ENCODE measurements at regions not wholly inside any gene's neighbourhood (a gene's known extent, or its start where the extent isn't known, plus 50 kb on each side); places are given as distances from the start of the nearest gene placed in this dataset.

DNA sequence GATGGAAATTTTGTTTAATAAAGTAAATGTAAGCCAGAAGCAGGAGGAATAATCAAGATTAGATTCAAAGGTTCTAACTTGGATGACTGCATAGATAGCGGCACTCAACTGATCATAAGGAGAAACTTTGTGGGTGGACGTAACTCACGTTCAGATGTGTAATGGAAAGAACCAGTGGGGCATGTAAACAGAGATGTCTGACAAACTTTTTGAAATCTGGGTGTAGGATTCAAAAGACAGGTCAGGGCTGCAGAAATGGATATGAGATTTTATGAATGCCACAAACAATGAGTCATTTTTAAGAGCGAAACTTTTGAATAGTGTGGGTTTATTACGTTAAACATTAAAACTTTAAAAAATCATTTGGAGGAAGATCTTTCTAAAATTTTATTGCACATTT lies 375.6 kb downstream of the GBA3 start:
- no peaks in the 10 kb centered on the region for H3K36me3 Mint-ChIP-seq (ENCODE audit: insufficient read depth)
- H3K4me1 Mint-ChIP-seq (ENCODE audit: low read depth), result no peaks in the 10 kb centered on the region
- TF ChIP-seq CTCF (IDR thresholded peaks at IDR 0.05; ENCODE audit: unreplicated experiment), result no peak
- H3K27me3 Mint-ChIP-seq, result no peaks in the 10 kb centered on the region
- no peak overlapping the region for H3K4me3 Mint-ChIP-seq (ENCODE audit: low read depth)
- DNase-seq (ENCODE audit: low spot score, unreplicated experiment), result no peak
- no peak overlapping the region for H3K27ac Mint-ChIP-seq
- H3K9me3 Mint-ChIP-seq (ENCODE audit: low read depth), result no peaks in the 10 kb centered on the region

DNA sequence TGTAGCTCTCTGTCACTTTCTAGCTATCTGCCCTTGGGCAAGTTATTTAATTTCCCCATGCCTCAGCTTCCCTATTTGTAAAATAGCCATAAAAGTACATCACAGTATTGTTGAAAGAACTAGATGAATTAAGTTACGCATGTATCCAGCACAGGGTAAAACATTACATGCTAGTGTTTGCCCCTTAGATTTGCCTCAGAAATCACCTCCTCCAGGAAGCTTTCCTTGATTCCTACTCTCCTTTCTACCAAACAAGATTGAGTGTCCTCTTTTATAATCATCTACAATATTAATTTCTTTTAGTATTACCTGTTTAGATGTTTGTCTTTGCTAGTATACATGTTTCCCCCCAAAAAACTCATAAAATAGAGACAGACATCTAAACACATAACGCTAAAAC lies 369.5 kb downstream of the GBA3 start:
- no peaks in the 10 kb centered on the region for H3K27me3 Mint-ChIP-seq
- no peak for TF ChIP-seq CTCF (IDR thresholded peaks at IDR 0.05; ENCODE audit: unreplicated experiment)
- H3K4me1 Mint-ChIP-seq (ENCODE audit: low read depth), result peaks cover 2% of the 10 kb centered on the region
- H3K4me3 Mint-ChIP-seq (ENCODE audit: low read depth), result no peak overlapping the region
- DNase-seq (ENCODE audit: low spot score, unreplicated experiment), result no peak
- H3K27ac Mint-ChIP-seq, result no peak overlapping the region
- H3K9me3 Mint-ChIP-seq (ENCODE audit: low read depth), result no peaks in the 10 kb centered on the region
- no peaks in the 10 kb centered on the region for H3K36me3 Mint-ChIP-seq (ENCODE audit: insufficient read depth)

GRCh38 chr4:23061431-23061830 lies 368.7 kb downstream of the GBA3 start:
- DNase-seq (ENCODE audit: low spot score, unreplicated experiment), result no peak
- Mint-ChIP-seq H3K9me3 (ENCODE audit: low read depth) (no peaks in the 10 kb centered on the region), H3K27ac (no peak overlapping the region), H3K4me1 (ENCODE audit: low read depth) (peaks cover 2% of the 10 kb centered on the region), H3K36me3 (ENCODE audit: insufficient read depth) (no peaks in the 10 kb centered on the region), H3K27me3 (no peaks in the 10 kb centered on the region), H3K4me3 (ENCODE audit: low read depth) (no peak overlapping the region)
- TF ChIP-seq CTCF (IDR thresholded peaks at IDR 0.05; ENCODE audit: unreplicated experiment), result no peak

- Mint-ChIP-seq H3K36me3 (ENCODE audit: insufficient read depth) (no peaks in the 10 kb centered on the region), H3K9me3 (ENCODE audit: low read depth) (no peaks in the 10 kb centered on the region), H3K4me1 (ENCODE audit: low read depth) (peaks cover 2% of the 10 kb centered on the region), H3K27ac (no peak overlapping the region), H3K27me3 (no peaks in the 10 kb centered on the region), H3K4me3 (ENCODE audit: low read depth) (no peak overlapping the region)
- TF ChIP-seq CTCF (IDR thresholded peaks at IDR 0.05; ENCODE audit: unreplicated experiment), result no peak
- DNase-seq (ENCODE audit: low spot score, unreplicated experiment), result no peak
These were observed 368.0 kb downstream of the GBA3 start for GRCh38 chr4:23060776-23061175.

DNA sequence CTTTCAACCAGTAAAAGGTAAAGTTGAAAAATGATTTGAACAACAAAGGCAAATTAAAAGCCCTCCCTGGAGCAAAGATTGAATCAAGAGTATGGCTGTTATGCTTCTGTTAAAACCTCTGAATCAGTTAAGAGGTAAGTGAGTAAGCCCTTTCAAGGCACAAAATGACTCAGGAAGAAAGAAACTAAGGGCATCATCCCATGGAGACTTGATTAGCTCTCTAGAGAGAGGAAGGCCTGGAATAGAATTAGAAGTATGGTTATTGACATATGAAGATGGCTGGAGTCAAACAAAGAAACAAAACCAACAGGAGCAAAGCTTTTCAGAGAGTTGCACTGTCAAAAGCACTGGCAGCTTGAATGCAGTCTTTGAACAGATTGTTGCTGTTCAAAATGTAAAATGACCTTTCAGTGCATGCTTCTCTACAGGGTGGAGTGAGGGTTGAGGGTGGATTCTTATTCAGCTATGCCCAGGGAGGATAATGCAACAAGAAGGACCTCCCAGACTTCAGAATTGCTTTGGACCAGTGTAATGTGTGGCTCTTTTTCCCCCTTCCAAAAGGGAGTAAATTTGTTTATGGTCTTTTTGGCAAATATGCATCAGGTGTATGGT lies 365.5 kb downstream of the GBA3 start:
- Mint-ChIP-seq H3K27ac (no peak overlapping the region), H3K4me1 (ENCODE audit: low read depth) (peaks cover 2% of the 10 kb centered on the region), H3K9me3 (ENCODE audit: low read depth) (peaks cover 6% of the 10 kb centered on the region), H3K4me3 (ENCODE audit: low read depth) (no peak overlapping the region), H3K36me3 (ENCODE audit: insufficient read depth) (no peaks in the 10 kb centered on the region), H3K27me3 (no peaks in the 10 kb centered on the region)
- no peak for TF ChIP-seq CTCF (IDR thresholded peaks at IDR 0.05; ENCODE audit: unreplicated experiment)
- no peak for DNase-seq (ENCODE audit: low spot score, unreplicated experiment)

Measured in progenitor cell of endocrine pancreas (in vitro differentiated cells).